A549 (cell line): ENCODE measurements at regions not wholly inside any gene's neighbourhood (a gene's known extent, or its start where the extent isn't known, plus 50 kb on each side); places are given as distances from the start of the nearest gene placed in this dataset.

ENCODE experiments used
- ATAC-seq, 2 experiments: fragments of 200-7000 bp in 1 of 2; fragments of >200 bp in 1 of 2; cut with Nextera tagmentation in 1 of 2; cut with Tn5 transposase in 1 of 2; 3 replicates each; pipeline versions ENCODE4 v1.8.0 to v1.9.1; 2018 to 2020; ENCODE audit warnings: mild to moderate bottlenecking in 1 of 2, moderate library complexity in 1 of 2
- CTCF ChIA-PET: fragments of 300-600 bp; sonication (Branson Sonifier 250); formaldehyde crosslinking; extraction: SDS; loops from one replicate; lab custom pipeline; 2021; ENCODE audit warnings: antibody characterized with exemption, inconsistent platforms; lab: Yijun Ruan, JAX
- POLR2A ChIA-PET: fragments of 350-600 bp; formaldehyde crosslinking; extraction: SDS; loops from one replicate; lab custom pipeline; 2021; ENCODE audit warnings: antibody characterized with exemption, inconsistent platforms; lab: Yijun Ruan, JAX
- DNase-seq, 2 experiments: peaks; one replicate each; pipeline versions ENCODE4 v3.0.0 to v3.0.0-alpha.2; 2011 to 2016; ENCODE audit warnings: low read depth in 1 of 2, low spot score in 1 of 2
- FAIRE-seq: peaks from 2 replicates; lab custom pipeline; 2011; peaks lifted over from hg19 to GRCh38; lab: Jason Lieb, UNC
- H3K27ac ChIP-seq, 2 experiments: fragments of >200 bp; sonication (Bioruptor Twin); formaldehyde crosslinking; 3 replicates each; pipeline ENCODE4 v1.5.1; 2016 to 2017
- H3K4me1 ChIP-seq: fragments of >200 bp; sonication (Bioruptor Twin); formaldehyde crosslinking; 3 replicates; pipeline ENCODE4 v1.6.1; 2016
- H3K4me2 ChIP-seq: fragments of >200 bp; sonication (Bioruptor Twin); formaldehyde crosslinking; 3 replicates; pipeline ENCODE4 v1.6.1; 2016
- H3K4me3 ChIP-seq: fragments of >200 bp; sonication (Bioruptor Twin); formaldehyde crosslinking; 3 replicates; pipeline ENCODE4 v1.5.1; 2016
- H3K9me3 ChIP-seq: fragments of >200 bp; sonication (Bioruptor Twin); formaldehyde crosslinking; 3 replicates; pipeline ENCODE4 v1.6.1; 2016
- ATOH8 ChIP-seq: fragments of 250-450 bp; sonication (Bioruptor Pico); IDR thresholded peaks from 2 replicates; pipeline ENCODE4 v1.5.0; 2020; ENCODE audit warnings: low read depth, mild to moderate bottlenecking, moderate library complexity
- BCL3 ChIP-seq: fragments of >200 bp; sonication (Bioruptor Twin); formaldehyde crosslinking; IDR thresholded peaks from 3 replicates; pipeline ENCODE4 v1.6.1; 2016
- BHLHE40 ChIP-seq: IDR thresholded peaks from 2 replicates; pipeline ENCODE4 v1.6.1; 2012; ENCODE audit warnings: low read depth, low read length, inconsistent platforms
- CHD4 ChIP-seq: fragments of 200-600 bp; sonication (generic); IDR thresholded peaks from 2 replicates; pipeline ENCODE4 v1.6.1; 2016; ENCODE audit warnings: antibody characterized with exemption, mild to moderate bottlenecking, borderline replicate concordance
- E2F6 ChIP-seq: IDR thresholded peaks from 2 replicates; pipeline ENCODE4 v1.6.1; 2012; ENCODE audit warnings: low read depth, borderline replicate concordance
- EHMT2 ChIP-seq: fragments of 200-600 bp; sonication (generic); IDR thresholded peaks from 2 replicates; pipeline ENCODE4 v1.6.1; 2016; ENCODE audit warnings: antibody characterized with exemption, low read depth, mild to moderate bottlenecking, moderate library complexity
- FOSB ChIP-seq: fragments of 250-450 bp; sonication (Bioruptor Pico); IDR thresholded peaks from 2 replicates; pipeline ENCODE4 v1.5.0; 2020; ENCODE audit warnings: mild to moderate bottlenecking, moderate library complexity
- HMGXB4 ChIP-seq: fragments of 250-450 bp; sonication (Bioruptor Pico); IDR thresholded peaks from 2 replicates; pipeline ENCODE4 v1.5.0; 2021; ENCODE audit warnings: mild to moderate bottlenecking, moderate library complexity, borderline replicate concordance
- HOXA7 ChIP-seq: fragments of 250-450 bp; sonication (Bioruptor Pico); IDR thresholded peaks from 2 replicates; pipeline ENCODE4 v1.5.0; 2020; ENCODE audit warnings: mild to moderate bottlenecking, moderate library complexity
- HOXB5 ChIP-seq: fragments of 250-450 bp; sonication (Bioruptor Pico); IDR thresholded peaks from 2 replicates; pipeline ENCODE4 v1.5.0; 2020; ENCODE audit warnings: mild to moderate bottlenecking, moderate library complexity
- MAX ChIP-seq: IDR thresholded peaks from 2 replicates; pipeline ENCODE4 v1.6.1; 2012
- MAZ ChIP-seq: fragments of 150-350 bp; IDR thresholded peaks from 2 replicates; pipeline ENCODE4 v1.6.1; 2014; ENCODE audit warnings: antibody characterized with exemption, low read depth, low read length, borderline replicate concordance
- NPAS2 ChIP-seq: fragments of 250-450 bp; sonication (Bioruptor Pico); IDR thresholded peaks from 2 replicates; pipeline ENCODE4 v1.8.0; 2022; ENCODE audit warnings: mild to moderate bottlenecking, moderate library complexity, borderline replicate concordance
- NR3C1 ChIP-seq: fragments of >200 bp; sonication (Bioruptor Twin); formaldehyde crosslinking; IDR thresholded peaks from 3 replicates; pipeline ENCODE4 v1.6.1; 2017
- POLR2A ChIP-seq: IDR thresholded peaks from 2 replicates; pipeline ENCODE4 v1.6.1; 2012; ENCODE audit warnings: mild to moderate bottlenecking, low read length
- POLR2AphosphoS2 ChIP-seq: conservative IDR thresholded peaks from 2 replicates; pipeline ENCODE4 v1.6.1; 2012; ENCODE audit warnings: low read length, improper control_type of control experiment, inconsistent platforms
- RARB ChIP-seq: fragments of 250-450 bp; sonication (Bioruptor Pico); IDR thresholded peaks from 2 replicates; pipeline ENCODE4 v1.8.0; 2021; ENCODE audit warnings: mild to moderate bottlenecking, moderate library complexity
- RCOR1 ChIP-seq: fragments of 150-350 bp; IDR thresholded peaks from 2 replicates; pipeline ENCODE4 v1.6.1; 2014; ENCODE audit warnings: antibody characterized with exemption, low read length, low read depth
- RFX5 ChIP-seq: fragments of 450-650 bp; IDR thresholded peaks from 2 replicates; pipeline ENCODE4 v1.7.1; 2014; ENCODE audit warnings: antibody characterized with exemption, mild to moderate bottlenecking, moderate library complexity
- RNF2 ChIP-seq: fragments of 200-600 bp; sonication (generic); IDR thresholded peaks from 2 replicates; pipeline ENCODE4 v1.6.1; 2016; ENCODE audit warnings: low read depth, mild to moderate bottlenecking, antibody characterized with exemption, moderate library complexity, borderline replicate concordance
- SREBF2 ChIP-seq: fragments of 450-650 bp; IDR thresholded peaks from 2 replicates; pipeline ENCODE4 v1.6.1; 2014; ENCODE audit warnings: mild to moderate bottlenecking, moderate library complexity
- TP53 ChIP-seq: fragments of 250-450 bp; sonication (Bioruptor Pico); IDR thresholded peaks from 2 replicates; pipeline ENCODE4 v1.5.0; 2021; ENCODE audit warnings: mild to moderate bottlenecking, moderate library complexity
- WGBS: methylation state at CpG from one replicate; pipeline ENCODE4 v1.1.6; 2017; ENCODE audit errors: missing lambda C conversion rate; 5-methylcytosine and 5-hydroxymethylcytosine counted together

- ATAC-seq (no peak), DNase-seq (no peak), FAIRE-seq (no peak)
- Histone ChIP-seq H3K9me3 (no peaks in the 10 kb centered on the region), H3K27ac (no peak overlapping the region), H3K4me1 (no peaks in the 10 kb centered on the region), H3K4me2 (no peak overlapping the region)
- POLR2A ChIA-PET, result no interaction called here
- 60% methylated on average over 3 of the region's 3 CpGs for WGBS
- TF ChIP-seq HOXA7 (CRISPR knock-in tag) (no peak), NR3C1 (no peak), RFX5 (no peak), E2F6 (no peak), NPAS2 (CRISPR knock-in tag) (no peak), MAX (no peak), CHD4 (no peak), POLR2A (no peak), HOXB5 (CRISPR knock-in tag) (no peak), RCOR1 (no peak), MAZ (no peak), EHMT2 (no peak), ATOH8 (CRISPR knock-in tag) (no peak), POLR2AphosphoS2 (no peak), RNF2 (no peak), BHLHE40 (no peak)
- TF ChIP-seq, all 56 proteins: peak for 0
- no peak overlapping the region for H3K4me3 ChIP-seq
- CTCF ChIA-PET, result no interaction called here
Measured at GRCh38 chr14:71532790-71533189, 399.4 kb upstream of the RGS6 start.

- no peak for FAIRE-seq
- WGBS, result 78% methylated on average over 3 of the region's 3 CpGs
- no peaks in the 10 kb centered on the region for H3K9me3 ChIP-seq
- ChIA-PET POLR2A (no interaction called here), CTCF (no interaction called here)
- H3K4me1 ChIP-seq, result no peaks in the 10 kb centered on the region
- H3K27ac ChIP-seq, result no peak overlapping the region
- no peak overlapping the region for H3K4me2 ChIP-seq
- TF ChIP-seq RARB (CRISPR knock-in tag), result no peak
- TF ChIP-seq FOSB (CRISPR knock-in tag), result no peak
- no peak for TF ChIP-seq NPAS2 (CRISPR knock-in tag)
- TF ChIP-seq TP53 (CRISPR knock-in tag), result no peak
- no peak for TF ChIP-seq POLR2A
- TF ChIP-seq HMGXB4, result no peak
- TF ChIP-seq BCL3, result no peak
- TF ChIP-seq SREBF2, result no peak
- no peak for DNase-seq
- no peak for ATAC-seq
- no peak overlapping the region for H3K4me3 ChIP-seq
Measured at GRCh38 chr14:71533390-71533789, 398.8 kb upstream of the RGS6 start.
